Suprapubic skin (tissue), 4 donors: ENCODE measurements at regions not wholly inside any gene's neighbourhood (a gene's known extent, or its start where the extent isn't known, plus 50 kb on each side); places are given as distances from the start of the nearest gene placed in this dataset.
"Not testable (repeated sequence)": the region's sequence is repeated elsewhere in the genome, so short reads cannot be mapped to it uniquely, and the experiment has no call there.

Experiments
- CTCF ChIP-seq, 2 donors: fragments of 200-600 bp in 1 of 2; fragments of 450-650 bp in 1 of 2; sonication (generic) in 1 of 2; IDR thresholded peaks; one replicate each; pipeline ENCODE4 v1.5.1; 2016 to 2019; ENCODE audit warnings: antibody characterized with exemption in 2 of 2, mild to moderate bottlenecking in 1 of 2, moderate library complexity in 1 of 2
- POLR2A ChIP-seq, 2 donors: fragments of 450-650 bp; IDR thresholded peaks; one replicate each; pipeline ENCODE4 v1.6.1; 2017; ENCODE audit warnings: antibody characterized with exemption in 2 of 2, mild to moderate bottlenecking in 2 of 2, moderate library complexity in 2 of 2
- POLR2AphosphoS5 ChIP-seq, 3 donors: sonication (generic); formaldehyde crosslinking; IDR thresholded peaks; one replicate each; pipeline ENCODE4 v1.6.1; 2017; ENCODE audit warnings: antibody characterized with exemption in 3 of 3

DNA sequence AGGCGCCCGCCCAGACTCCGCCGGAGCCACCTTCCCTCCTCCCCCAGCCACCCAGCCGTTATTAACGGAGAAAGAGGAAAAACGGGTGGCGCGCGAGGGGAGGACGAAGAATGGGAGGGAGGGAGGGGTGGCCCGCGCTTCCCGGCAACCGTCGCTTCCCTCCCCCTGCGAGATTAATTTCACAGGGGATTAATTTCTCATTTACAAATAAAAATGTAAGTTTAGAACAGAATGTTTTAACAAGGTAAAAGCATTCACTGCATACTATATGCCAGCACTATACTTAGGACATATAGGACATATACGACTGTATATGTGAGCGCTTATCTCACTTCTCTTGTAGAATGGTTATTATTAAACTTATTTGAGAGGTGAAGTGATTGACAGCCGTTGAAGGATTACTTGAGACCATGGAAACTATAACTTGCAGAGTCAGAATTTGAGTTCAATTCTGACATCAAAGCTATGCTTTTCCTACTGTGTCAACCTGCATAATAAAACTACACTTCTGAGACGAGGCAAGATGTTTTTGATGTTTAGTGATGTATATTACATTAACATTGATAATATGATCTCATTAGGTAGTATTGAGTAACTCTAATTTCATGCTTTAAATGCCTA is 120.5 kb upstream of the WIPF3 start:
- not testable (repeated sequence) for TF ChIP-seq CTCF, POLR2AphosphoS5, POLR2A (IDR thresholded peaks at IDR 0.05)
